Adrenal gland (tissue), 9 donors: ENCODE measurements at regions not wholly inside any gene's neighbourhood (a gene's known extent, or its start where the extent isn't known, plus 50 kb on each side); places are given as distances from the start of the nearest gene placed in this dataset.

Experiments used
- DNase-seq, 7 donors: peaks; one replicate each; pipeline ENCODE4 v3.0.0-alpha.2; 2019 to 2020
- H3K27ac ChIP-seq, 5 donors: fragments of 200-600 bp; sonication (generic) in 4 of 5; 1 replicate in 3 of 5; 2 replicates in 2 of 5; pipeline versions ENCODE4 v1.5.1 to v1.8.0; 2016 to 2020; ENCODE audit warnings: mild to moderate bottlenecking in 1 of 5
- H3K27me3 ChIP-seq: fragments of 200-600 bp; 2 replicates; pipeline ENCODE4 v1.8.0; 2021
- H3K36me3 ChIP-seq, 2 donors: fragments of 200-600 bp; replicated peaks in 1 of 2; 1 replicate in 1 of 2; 2 replicates in 1 of 2; pipeline versions ENCODE4 v1.5.1 to v1.8.0; 2018 to 2022
- H3K4me1 ChIP-seq, 2 donors: fragments of 200-600 bp; replicated peaks in 1 of 2; 1 replicate in 1 of 2; 2 replicates in 1 of 2; pipeline versions ENCODE4 v1.5.1 to v1.8.0; 2018 to 2021
- H3K4me3 ChIP-seq, 4 donors: fragments of 200-600 bp; sonication (generic) in 3 of 4; one replicate each; pipeline ENCODE4 v1.5.1; 2016 to 2018
- H3K9me3 ChIP-seq, 3 donors: fragments of 200-600 bp; sonication (generic) in 1 of 3; replicated peaks in 1 of 3; 1 replicate in 2 of 3; 2 replicates in 1 of 3; pipeline versions ENCODE4 v1.5.1 to v1.8.0; 2016 to 2021
- POLR2A ChIP-seq, 2 donors: fragments of 450-650 bp; IDR thresholded peaks; one replicate each; pipeline ENCODE4 v1.6.1; 2017; ENCODE audit warnings: antibody characterized with exemption in 2 of 2, mild to moderate bottlenecking in 2 of 2, moderate library complexity in 1 of 2
- WGBS, 4 donors: extraction: QIAGEN DNeasy Blood & Tissue Kit in 2 of 4; methylation state at CpG; one replicate each; pipeline versions ENCODE4 v1.1.5 to v1.1.7; 2013 to 2017; 5-methylcytosine and 5-hydroxymethylcytosine counted together
- intact Hi-C, 2 donors: fragments of 100-400 bp; cut with DNase I; formaldehyde crosslinking; loops; one replicate each; pipeline versions ENCODE4 v1.14.1 to v1.15.0; 2022 to 2023
- TF ChIP-seq, protein P1 (sequence below), 6 experiments: fragments of 450-650 bp in 4 of 6; fragments of 200-600 bp in 2 of 6; sonication (generic) in 1 of 6; IDR thresholded peaks; 1 replicate in 5 of 6; 2 replicates in 1 of 6; pipeline versions ENCODE4 v1.5.1 to v1.8.0; 2016 to 2021; ENCODE audit warnings: antibody characterized with exemption in 6 of 6, mild to moderate bottlenecking in 2 of 6, moderate library complexity in 1 of 6
- donor health status: healthy with polysubstance abuse.
- donor health status: Bipolar disorder and iron deficiency.
- donor health status: DM: yes; HTN: yes; CAD: no.
- donor health status: DM: no; HTN: no; CAD: no.
- donor health status: DM: no; HTN: no; CAD: no.

GRCh38 chr15:101542306-101543025 lies 53.0 kb upstream of the PCSK6 start:
- DNase-seq, result peak in 1 of 7 donors; percentile 20
- WGBS, 4 donors, result 84 to 91% (median 85%) methylated on average over 13 to 17 of the region's 17 CpGs
- Histone ChIP-seq H3K9me3 (no peaks in the 10 kb centered on the region), H3K36me3 (no peaks in the 10 kb centered on the region), H3K27ac (no peak overlapping the region), H3K4me1 (no peaks in the 10 kb centered on the region), H3K4me3 (no peak overlapping the region), H3K27me3 (no peaks in the 10 kb centered on the region)
- intact Hi-C loops, result no loop called here
- TF ChIP-seq, protein P1, sequence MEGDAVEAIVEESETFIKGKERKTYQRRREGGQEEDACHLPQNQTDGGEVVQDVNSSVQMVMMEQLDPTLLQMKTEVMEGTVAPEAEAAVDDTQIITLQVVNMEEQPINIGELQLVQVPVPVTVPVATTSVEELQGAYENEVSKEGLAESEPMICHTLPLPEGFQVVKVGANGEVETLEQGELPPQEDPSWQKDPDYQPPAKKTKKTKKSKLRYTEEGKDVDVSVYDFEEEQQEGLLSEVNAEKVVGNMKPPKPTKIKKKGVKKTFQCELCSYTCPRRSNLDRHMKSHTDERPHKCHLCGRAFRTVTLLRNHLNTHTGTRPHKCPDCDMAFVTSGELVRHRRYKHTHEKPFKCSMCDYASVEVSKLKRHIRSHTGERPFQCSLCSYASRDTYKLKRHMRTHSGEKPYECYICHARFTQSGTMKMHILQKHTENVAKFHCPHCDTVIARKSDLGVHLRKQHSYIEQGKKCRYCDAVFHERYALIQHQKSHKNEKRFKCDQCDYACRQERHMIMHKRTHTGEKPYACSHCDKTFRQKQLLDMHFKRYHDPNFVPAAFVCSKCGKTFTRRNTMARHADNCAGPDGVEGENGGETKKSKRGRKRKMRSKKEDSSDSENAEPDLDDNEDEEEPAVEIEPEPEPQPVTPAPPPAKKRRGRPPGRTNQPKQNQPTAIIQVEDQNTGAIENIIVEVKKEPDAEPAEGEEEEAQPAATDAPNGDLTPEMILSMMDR (IDR thresholded peaks at IDR 0.05), result no peak
- no peak for TF ChIP-seq POLR2A (IDR thresholded peaks at IDR 0.05)

DNA sequence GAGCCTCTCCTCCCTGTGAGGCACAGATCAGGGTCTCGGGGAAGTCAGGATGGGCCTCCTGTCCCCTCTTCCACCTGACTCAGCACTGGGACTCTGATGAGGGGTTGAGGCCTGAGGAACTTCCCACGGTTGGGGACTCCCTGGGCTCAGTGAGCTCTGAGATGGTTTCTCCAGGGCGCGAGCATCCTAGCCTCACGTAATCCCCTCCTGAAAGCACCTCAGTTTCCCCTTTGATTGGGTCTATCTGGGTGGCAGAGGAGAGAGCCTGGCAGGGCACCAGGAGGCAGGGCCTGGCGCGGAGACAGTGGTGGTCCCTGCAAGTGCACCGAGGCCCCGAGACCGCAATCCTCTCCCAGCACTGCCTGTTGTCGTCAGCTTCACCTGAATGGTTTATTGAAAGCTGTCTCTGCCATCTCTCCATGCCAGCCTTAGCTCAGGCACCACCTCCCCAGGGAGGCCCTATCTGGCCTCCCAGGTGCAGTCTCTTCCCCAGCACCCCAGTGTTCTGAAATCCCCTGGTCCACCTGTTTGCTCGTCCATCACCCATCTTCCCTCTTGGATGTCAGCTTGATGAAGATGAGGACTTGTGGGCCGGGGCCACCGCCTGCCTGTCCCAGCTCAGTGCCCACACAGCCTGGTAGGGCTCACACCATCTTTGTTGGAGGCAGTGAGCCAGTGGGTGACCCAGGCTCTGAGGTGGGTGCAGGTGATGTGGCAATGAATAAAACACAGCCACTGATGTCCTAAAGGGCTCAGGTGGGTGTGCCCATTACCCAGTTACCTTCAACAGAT lies 52.2 kb upstream of the PCSK6 start:
- Histone ChIP-seq H3K4me1 (no peaks in the 10 kb centered on the region), H3K9me3 (no peaks in the 10 kb centered on the region), H3K36me3 (no peaks in the 10 kb centered on the region), H3K4me3 (no peak overlapping the region), H3K27ac (no peak overlapping the region), H3K27me3 (no peaks in the 10 kb centered on the region)
- intact Hi-C loops, result no loop called here
- no peak for DNase-seq
- WGBS, 4 donors, result 84 to 99% (median 94%) methylated on average over 6 to 14 of the region's 14 CpGs
- no peak for TF ChIP-seq POLR2A (IDR thresholded peaks at IDR 0.05)
- TF ChIP-seq, protein P1 (IDR thresholded peaks at IDR 0.05), result no peak

- Histone ChIP-seq H3K9me3 (no peaks in the 10 kb centered on the region), H3K4me3 (no peak overlapping the region), H3K36me3 (no peaks in the 10 kb centered on the region), H3K4me1 (no peaks in the 10 kb centered on the region), H3K27me3 (no peaks in the 10 kb centered on the region), H3K27ac (no peak overlapping the region)
- TF ChIP-seq, protein P1 (IDR thresholded peaks at IDR 0.05), result peak in 1 of 6 experiments; percentile 7
- no peak for TF ChIP-seq POLR2A (IDR thresholded peaks at IDR 0.05)
- DNase-seq, result no peak
- 78 to 92% (median 80%) methylated on average over 9 to 10 of the region's 10 CpGs for WGBS, 4 donors
- intact Hi-C loops, result no loop called here
Observed at GRCh38 chr15:101540480-101541239, 51.2 kb upstream of the PCSK6 start.

GRCh38 chr15:101539930-101540329 lies 50.4 kb upstream of the PCSK6 start:
- no peak overlapping the region for H3K27ac ChIP-seq
- H3K9me3 ChIP-seq, result no peaks in the 10 kb centered on the region
- DNase-seq, result peak in 1 of 7 donors; percentile 5
- intact Hi-C loops, result no loop called here
- no peaks in the 10 kb centered on the region for H3K27me3 ChIP-seq
- TF ChIP-seq, protein P1 (IDR thresholded peaks at IDR 0.05), result no peak
- TF ChIP-seq POLR2A (IDR thresholded peaks at IDR 0.05), result no peak
- no peaks in the 10 kb centered on the region for H3K4me1 ChIP-seq
- H3K4me3 ChIP-seq, result no peak overlapping the region
- WGBS, 4 donors, result 82 to 95% (median 87%) methylated on average over 7 of the region's 7 CpGs
- no peaks in the 10 kb centered on the region for H3K36me3 ChIP-seq
